ENCODE measurements at regions not wholly inside any gene's neighbourhood (a gene's known extent, or its start where the extent isn't known, plus 50 kb on each side); places are given as distances from the start of the nearest gene placed in this dataset.

GRCh38 chr5:107269256-107269655 is 401.5 kb downstream of the EFNA5 start:
- TF ChIP-seq CTCF (conservative IDR thresholded peaks at IDR 0.05): peak; percentile 26; the same call in 2 of the 3 replicates
- Histone ChIP-seq H3K23ac (ENCODE audit: insufficient read length, low read depth, low read length) (no peak overlapping the region), H2BK12ac (ENCODE audit: insufficient read length, low read depth, low read length) (no peak overlapping the region), H4K8ac (replicated peaks; ENCODE audit: insufficient read length, low read depth, low read length) (no peak overlapping the region), H3K4me2 (ENCODE audit: insufficient read depth, insufficient read length, low read length) (no peak overlapping the region), H3K56ac (ENCODE audit: insufficient read length, low read depth, low read length) (no peak overlapping the region), H3T11ph (ENCODE audit: low read length) (no peak overlapping the region), H2AFZ (ENCODE audit: low read length) (no peak overlapping the region), H2BK20ac (ENCODE audit: low read depth, low read length, poor library complexity, severe bottlenecking) (no peak overlapping the region), H3K4ac (ENCODE audit: low read depth, low read length) (no peak overlapping the region), H3K9ac (ENCODE audit: extremely low read depth, insufficient read length, low read length) (no peak overlapping the region), H3K27ac (ENCODE audit: insufficient read length, low read depth, low read length) (no peak overlapping the region), H2AK5ac (ENCODE audit: insufficient read length, low read length) (no peak overlapping the region), H2BK15ac (ENCODE audit: low read depth, low read length) (no peak overlapping the region), H3K14ac (ENCODE audit: insufficient read depth, low read length) (no peak overlapping the region), H3K23me2 (ENCODE audit: insufficient read length, low read depth, low read length, poor library complexity, severe bottlenecking) (no peaks in the 10 kb centered on the region), H3K4me1 (ENCODE audit: insufficient read depth, low read length) (peaks cover under 1% of the 10 kb centered on the region; the same call in 1 of the 2 replicates), H4K20me1 (ENCODE audit: control insufficient read depth, insufficient read depth, insufficient read length) (no peaks in the 10 kb centered on the region), H4K5ac (ENCODE audit: insufficient read length, low read depth, low read length) (no peak overlapping the region), H4K91ac (ENCODE audit: insufficient read length, low read depth, low read length) (no peak overlapping the region), H3K79me1 (ENCODE audit: insufficient read depth, low read depth, low read length, poor library complexity, severe bottlenecking) (no peaks in the 10 kb centered on the region), H2BK120ac (ENCODE audit: low read depth, low read length, poor library complexity, severe bottlenecking) (no peak overlapping the region), H3K79me2 (ENCODE audit: insufficient read depth, low read length) (no peaks in the 10 kb centered on the region), H3K9me3 (ENCODE audit: control insufficient read depth, low read depth, low read length) (no peaks in the 10 kb centered on the region), H3K27me3 (ENCODE audit: insufficient read depth, low read length) (no peaks in the 10 kb centered on the region), H2BK5ac (ENCODE audit: insufficient read length, low read length) (no peak overlapping the region), H3K18ac (ENCODE audit: insufficient read length, low read depth, low read length) (no peak overlapping the region)
- Mint-ChIP-seq H3K27me3 (ENCODE audit: low read depth) (no peaks in the 10 kb centered on the region), H3K4me1 (peaks cover 18 to 19% of the 10 kb centered on the region in 2 experiments), H3K4me3 (no peak overlapping the region), H3K9me3 (no peaks in the 10 kb centered on the region), H3K36me3 (ENCODE audit: insufficient read depth in 1 of 3, low read depth in 3 of 3) (no peaks in the 10 kb centered on the region), H3K27ac (0 out of 7 replicates have a peak overlapping the region, but pooled peaks of 1 of the 3 experiments have one; percentile 7)
- WGBS (ENCODE audit: extremely low coverage, insufficient read length, low lambda C conversion rate): no CpG with 5 or more reads among the region's 2 CpGs
- no peak for DNase-seq
